ENCODE measurements at regions not wholly inside any gene's neighbourhood (a gene's known extent, or its start where the extent isn't known, plus 50 kb on each side); places are given as distances from the start of the nearest gene placed in this dataset.

DNA sequence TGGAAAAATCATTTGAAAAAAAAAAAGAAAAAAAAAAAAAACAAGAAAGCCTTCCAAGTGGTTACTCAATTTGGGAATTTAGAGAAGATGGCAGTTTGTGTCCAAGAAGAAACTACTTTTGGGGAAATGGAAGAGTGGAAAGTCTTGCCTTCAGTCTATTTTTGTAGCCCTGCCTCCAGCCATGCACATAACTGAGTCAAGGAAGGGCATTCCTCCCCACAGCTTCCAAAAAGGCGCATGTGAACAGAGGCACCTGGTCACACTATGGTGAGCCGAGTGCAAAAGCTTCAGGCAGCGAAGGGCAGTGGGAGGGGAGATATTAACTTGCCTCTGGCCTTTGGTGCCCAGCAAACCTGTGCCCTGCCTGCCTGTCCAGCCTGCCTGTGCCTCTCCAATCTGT lies 163.7 kb downstream of the SMIM20 start:
- TF ChIP-seq EP300 (IDR thresholded peaks at IDR 0.05) = no peak
- no peak for TF ChIP-seq POLR2A (IDR thresholded peaks at IDR 0.05; ENCODE audit: low read depth)
- TF ChIP-seq, protein P1, sequence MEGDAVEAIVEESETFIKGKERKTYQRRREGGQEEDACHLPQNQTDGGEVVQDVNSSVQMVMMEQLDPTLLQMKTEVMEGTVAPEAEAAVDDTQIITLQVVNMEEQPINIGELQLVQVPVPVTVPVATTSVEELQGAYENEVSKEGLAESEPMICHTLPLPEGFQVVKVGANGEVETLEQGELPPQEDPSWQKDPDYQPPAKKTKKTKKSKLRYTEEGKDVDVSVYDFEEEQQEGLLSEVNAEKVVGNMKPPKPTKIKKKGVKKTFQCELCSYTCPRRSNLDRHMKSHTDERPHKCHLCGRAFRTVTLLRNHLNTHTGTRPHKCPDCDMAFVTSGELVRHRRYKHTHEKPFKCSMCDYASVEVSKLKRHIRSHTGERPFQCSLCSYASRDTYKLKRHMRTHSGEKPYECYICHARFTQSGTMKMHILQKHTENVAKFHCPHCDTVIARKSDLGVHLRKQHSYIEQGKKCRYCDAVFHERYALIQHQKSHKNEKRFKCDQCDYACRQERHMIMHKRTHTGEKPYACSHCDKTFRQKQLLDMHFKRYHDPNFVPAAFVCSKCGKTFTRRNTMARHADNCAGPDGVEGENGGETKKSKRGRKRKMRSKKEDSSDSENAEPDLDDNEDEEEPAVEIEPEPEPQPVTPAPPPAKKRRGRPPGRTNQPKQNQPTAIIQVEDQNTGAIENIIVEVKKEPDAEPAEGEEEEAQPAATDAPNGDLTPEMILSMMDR (IDR thresholded peaks at IDR 0.05) = no peak

All from esophagus muscularis mucosa (tissue), 4 donors.